Activated effector memory CD4-positive, alpha-beta T cell treated with anti-CD3 and anti-CD28 coated beads, Interleukin-2, amount 50 U/mL, for 16 hours (primary cell): ENCODE measurements at regions not wholly inside any gene's neighbourhood (a gene's known extent, or its start where the extent isn't known, plus 50 kb on each side); places are given as distances from the start of the nearest gene placed in this dataset.

Source experiments
- DNase-seq: peaks from one replicate; pipeline ENCODE4 v3.0.0-alpha.2; 2020

DNA sequence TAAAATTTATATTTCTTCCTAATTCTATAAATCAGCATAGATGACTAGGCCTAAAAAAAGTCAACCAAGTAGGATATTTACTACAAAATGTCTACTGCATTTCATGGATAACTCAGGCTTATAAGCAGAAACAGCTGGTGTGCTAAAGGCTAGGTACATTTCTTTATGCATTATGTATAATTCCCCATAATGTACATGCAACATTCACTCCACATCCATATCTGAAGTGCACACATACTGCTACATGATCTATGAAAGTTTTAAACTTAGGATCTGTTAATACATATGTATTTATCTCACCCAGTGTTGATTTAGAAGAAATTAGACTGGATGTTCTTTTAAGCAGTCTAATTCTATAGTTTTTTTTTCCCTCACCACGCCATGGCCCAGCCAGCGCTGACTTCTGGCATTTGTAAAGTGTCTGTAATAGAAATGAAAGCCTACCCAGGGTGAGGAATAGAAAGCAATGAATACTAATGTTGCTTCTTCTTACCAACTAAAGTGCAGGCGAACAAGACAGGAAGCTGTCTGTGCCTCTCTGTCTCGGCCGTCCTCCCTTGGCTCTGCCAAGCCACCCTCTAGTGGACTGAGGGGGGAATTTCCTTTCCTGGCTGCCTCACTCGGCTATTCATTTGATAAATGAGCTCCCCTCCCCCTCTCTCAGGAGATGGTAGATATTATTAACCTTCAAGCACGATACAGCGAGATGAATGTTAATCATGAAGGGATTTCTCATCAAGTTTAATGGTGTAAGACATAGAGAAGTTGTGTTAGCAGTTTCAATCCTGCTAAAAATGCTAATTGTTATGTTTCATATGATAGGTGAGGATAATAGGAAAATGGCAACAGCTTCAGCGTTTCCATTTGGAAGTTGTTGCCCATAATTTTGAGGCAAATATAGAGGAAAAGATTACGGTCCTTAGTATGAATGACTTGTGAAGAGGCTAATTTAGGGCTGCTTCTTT is 384.5 kb downstream of the MTX2 start:
- DNase-seq = no peak

GRCh38 chr2:176656038-176656775 is 387.0 kb downstream of the MTX2 start:
- DNase-seq = no peak

- no peak for DNase-seq
These were observed 387.5 kb downstream of the MTX2 start for GRCh38 chr2:176656776-176657140.

- no peak for DNase-seq
These were observed 388.2 kb downstream of the MTX2 start for GRCh38 chr2:176657393-176657792.

DNA sequence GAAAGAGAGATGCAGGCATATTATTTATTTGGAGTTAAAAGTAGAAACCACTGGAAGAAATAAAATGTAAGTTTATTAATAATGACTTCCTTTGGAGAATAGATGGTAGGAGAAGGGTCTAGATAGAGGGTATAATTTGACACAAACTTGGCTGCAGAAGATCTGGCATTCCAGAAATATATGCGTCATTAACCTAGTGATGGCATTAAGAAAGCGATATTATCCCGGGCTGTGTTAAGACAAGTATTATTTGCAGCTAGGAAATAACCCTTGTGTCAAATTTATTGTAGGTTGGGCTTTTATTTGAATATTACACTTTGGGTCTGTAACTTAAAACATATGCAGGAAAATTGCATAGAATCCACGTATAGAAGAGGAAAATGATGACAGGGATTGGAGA is 389.5 kb downstream of the MTX2 start:
- DNase-seq = no peak

DNA sequence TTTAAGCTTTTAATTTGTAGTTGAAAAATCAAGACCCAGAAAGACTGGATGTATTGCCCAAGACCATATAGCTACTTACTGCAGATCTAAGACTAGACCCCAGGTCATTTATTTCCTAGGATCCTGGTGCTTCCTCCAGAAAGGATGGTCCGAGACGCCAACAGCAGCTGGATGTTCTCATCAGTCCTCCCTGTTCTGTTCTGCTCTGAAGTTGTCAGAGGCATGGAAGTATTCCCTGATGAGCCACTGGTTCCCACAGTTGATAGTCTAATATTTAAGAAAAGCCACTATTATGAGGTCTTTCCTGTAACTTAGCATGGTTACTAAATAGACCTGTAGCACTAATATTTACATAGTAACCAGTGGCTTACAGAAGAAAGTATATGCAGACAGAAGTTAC is 393.5 kb downstream of the MTX2 start:
- DNase-seq = no peak

DNA sequence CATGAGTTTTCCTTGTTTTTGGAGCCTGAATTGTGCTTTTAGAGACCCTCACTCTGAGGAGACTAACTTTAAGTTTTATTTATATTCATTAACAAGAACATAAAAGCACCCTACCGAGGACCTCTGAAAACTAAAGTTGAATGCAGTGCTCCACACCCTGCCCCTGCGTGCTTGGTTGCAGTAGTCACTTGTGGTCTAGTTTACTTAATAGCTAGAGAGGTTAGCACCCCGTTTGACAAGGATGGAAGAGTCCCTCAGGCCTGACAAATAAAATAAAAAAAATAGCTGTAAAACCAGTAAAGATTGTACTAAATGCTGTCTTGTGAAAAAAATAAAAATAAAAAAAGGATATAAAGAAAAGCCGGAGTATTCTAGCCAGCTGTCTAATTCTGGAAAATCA is 395.2 kb downstream of the MTX2 start:
- DNase-seq = no peak

DNA sequence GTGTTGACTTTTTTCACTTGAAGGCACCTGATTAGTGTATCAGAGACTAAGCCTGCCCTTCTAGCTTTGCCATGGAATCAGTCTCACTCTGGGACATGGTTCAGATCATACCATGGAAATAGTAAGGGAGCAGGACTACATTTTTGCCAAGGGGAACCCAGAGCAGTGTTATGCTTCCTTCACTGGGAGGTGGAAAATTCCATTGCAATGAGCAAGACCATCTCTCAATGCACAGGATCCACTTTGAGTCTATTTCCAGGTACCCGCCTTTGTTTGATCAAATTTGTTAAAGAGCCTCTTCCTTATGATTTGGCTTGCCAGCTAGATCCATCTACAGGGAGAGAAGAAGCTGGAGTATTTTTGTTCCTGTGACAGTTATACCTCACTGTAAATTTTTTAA is 395.8 kb downstream of the MTX2 start:
- no peak for DNase-seq

DNA sequence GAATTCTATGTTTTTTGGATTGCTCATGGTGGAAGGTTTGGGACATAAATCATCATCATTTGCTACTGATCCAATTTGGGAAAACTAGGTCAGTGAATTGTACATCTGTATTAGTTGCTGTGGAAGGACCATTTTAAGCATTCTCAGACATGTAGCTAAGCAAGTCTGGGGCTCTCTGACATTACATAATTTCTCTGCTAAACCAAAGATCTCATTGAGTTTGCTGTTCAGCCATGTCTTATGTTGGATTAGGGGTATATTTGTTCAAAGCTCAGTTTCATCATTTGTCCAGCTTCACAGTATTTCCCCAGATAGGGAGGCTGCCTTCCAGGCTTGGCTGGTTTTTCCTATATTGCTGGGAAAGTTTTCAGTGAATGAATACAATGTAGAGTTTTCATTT is 399.7 kb downstream of the MTX2 start:
- DNase-seq = no peak

- DNase-seq = no peak
These were observed 400.3 kb downstream of the MTX2 start for GRCh38 chr2:176669398-176670174.

DNA sequence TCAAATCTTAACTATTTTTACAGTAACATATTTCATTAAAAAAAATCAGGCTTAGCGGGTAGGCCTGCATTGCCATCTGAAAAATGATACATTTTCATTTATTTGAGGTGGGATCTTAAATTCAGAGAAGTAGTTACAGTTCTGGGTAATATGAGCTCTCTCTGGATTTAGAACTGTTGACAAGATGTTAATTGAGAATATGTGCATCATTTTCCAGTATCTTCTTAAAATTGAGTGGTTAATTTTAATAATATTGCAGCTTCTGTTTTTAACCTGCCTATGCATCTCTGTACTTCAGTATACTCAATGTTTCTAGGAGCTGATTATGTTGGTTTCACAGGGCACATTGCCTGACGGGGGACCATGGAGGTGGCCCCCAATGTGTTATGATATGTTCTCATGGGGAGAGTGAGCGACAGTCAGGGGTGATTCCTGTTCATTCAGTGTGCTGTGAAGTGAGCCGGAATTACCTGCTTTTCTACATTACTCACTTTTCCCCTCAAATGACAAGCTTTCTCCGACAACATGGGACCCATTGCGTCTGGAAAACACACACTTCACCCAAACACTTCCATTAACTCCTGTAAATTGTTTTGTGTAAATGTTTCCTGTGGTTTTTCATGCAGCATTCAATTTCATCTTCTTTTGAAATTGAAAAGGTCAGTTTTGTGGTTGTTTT is 406.2 kb downstream of the MTX2 start:
- DNase-seq = no peak

DNA sequence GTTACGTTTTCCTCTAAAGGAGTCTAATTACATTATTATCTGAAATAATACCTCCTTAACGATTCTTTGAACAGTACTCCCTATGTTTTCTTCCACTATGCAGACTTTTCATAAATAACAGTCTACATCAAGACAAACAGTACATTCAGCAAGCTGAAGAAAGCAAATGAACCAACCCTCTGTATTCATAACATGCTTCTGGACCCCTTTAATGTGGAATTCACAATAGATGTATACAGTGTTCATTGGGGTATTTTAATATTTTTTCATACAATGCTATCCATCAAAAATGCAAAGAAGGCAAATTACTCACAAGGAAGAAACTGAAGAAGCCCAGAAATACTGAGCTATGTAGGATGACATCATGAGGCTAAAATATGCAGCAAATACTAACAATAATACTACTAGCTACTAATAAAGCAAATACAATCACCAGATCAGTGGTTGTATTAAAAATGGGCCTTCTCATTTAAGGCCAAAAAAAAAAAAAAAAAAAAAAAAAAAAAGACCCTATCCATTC is 408.6 kb downstream of the MTX2 start:
- DNase-seq = no peak

GRCh38 chr2:176678571-176678970 is 409.3 kb downstream of the MTX2 start:
- DNase-seq = no peak

DNA sequence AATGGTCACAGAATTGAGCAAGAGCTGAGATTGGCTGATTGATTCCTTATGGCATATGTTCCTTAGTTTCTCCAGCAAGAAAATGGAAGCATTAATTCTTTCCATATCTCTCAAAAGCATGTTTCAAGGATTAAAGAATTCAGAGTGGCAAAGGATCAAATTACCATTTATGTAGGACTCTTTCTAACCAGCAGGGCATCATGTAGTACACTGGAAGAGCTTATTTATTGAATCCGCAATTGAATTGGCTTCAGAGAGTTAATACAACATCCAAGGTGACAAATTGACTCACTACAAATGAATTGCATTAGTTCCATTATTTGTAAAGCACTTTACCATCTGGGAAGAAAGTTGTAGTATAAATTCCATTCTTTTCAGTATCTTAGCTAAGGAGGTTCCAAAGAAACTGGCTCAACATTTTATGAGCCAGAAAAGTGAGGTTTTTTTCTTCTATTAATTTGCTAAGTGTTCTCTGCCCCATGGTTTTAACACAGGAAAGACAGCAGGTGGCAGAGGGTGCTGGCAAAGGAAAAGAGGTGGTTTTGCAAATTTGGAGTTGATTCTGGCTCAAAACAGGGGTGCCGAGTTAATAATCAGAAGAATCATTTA is 409.9 kb downstream of the MTX2 start:
- no peak for DNase-seq

DNA sequence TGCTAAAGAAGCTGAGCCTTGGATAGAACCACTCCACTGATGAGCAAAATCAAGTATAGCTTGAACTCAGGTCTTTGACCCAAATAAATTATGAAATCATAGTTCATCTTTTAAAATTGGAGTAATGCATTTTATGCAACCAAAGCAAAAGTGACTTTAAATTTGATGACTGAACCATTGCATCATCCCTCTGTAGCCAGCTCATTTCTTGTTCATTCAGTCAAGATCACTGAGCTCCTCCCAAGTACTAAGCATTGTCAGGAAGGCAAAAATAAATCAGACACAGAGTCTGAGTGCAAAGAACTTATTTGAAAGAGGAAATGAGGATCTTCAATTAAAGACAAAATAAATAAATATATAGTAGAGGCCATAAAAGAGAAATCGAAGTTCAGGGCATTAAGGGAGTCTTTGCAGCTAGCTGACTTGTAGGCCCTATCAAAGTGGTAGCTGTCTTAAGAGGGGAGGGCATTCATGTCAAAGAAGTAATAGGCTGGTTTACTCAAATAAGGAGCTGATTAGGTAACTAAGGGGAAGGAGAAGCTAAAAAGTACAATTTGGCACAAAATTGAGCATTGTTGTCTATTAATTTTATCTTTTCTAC is 411.8 kb downstream of the MTX2 start:
- no peak for DNase-seq

DNA sequence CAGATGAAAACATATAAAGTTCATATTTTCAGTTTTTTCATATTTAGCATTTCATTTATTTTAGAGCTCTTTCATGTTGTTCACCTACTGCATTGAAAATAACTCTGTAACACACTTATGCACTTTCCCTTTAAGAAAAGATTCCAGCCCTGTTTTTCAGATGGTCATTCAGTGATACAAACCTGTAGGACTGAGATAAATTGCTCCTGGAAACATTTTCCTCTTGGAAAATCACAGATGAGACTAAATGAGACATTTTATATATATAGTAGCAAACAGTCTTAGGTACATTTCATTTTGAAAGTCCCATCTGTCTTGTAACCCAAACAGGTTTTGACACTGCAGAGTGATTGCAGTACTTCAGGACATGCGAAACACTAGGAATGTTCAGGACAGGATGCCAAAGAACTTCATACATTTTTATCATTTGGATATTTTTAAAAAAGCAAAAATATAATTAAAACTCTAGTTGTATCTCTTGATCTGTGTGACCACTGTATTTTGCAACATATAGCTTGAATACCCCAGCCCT is 412.4 kb downstream of the MTX2 start:
- DNase-seq = no peak

DNA sequence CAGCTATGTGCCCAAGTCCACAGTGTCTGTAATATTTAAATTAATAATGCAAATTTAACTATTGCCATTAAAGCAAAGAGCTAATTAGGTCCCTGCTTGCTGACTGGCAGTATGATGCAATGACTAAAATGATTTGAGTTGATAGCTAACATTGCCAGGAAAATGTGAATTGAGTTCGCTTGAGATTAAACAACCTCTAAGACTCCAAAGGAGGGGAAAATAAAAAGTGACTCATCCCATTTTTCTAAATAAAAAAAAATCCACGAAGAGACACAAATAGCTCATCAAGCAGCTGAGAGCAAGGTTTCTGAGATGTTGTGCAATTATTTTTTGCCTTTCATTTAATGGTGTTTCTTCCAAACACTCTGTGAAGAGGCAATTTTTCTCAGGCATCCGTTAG is 413.0 kb downstream of the MTX2 start:
- DNase-seq = no peak

GRCh38 chr2:176683618-176684111 is 414.4 kb downstream of the MTX2 start:
- no peak for DNase-seq

DNA sequence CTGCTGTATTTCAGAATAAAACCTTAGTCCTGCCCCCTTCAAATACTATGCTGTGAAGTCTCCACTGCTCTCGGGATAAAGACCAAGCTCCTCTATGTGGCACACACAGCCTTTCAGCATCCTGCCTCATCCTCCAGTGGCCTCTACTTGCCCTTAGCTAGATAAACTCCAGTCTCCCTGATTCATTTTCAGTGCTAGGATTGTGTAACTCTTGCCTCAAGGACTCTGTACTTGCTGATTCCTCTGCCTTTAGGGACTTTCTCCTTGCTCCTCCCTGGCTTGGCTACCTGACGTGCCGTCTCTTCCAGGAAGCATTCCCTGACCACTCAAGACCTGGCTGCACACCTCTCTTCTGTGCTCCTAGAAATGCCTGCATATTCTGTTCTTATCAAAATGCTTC is 416.7 kb downstream of the MTX2 start:
- no peak for DNase-seq

DNA sequence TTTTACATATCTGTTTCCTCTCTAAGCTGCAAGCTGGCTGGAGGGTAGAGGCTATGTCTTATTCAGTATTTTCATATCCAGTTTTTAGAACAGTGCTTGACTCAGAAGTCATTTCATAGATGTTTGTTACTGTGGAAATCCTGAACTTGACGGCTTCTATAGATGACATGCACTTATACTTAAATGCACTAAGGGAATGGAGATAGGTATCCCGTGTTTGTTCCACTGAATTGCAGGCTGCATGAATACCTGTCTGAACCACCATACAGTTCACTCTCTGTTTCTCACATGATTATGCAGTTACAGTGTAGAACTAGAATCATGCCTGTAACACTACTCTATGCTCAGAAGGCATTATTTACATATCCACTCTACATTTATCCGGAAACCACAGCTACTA is 417.1 kb downstream of the MTX2 start:
- DNase-seq = no peak

DNA sequence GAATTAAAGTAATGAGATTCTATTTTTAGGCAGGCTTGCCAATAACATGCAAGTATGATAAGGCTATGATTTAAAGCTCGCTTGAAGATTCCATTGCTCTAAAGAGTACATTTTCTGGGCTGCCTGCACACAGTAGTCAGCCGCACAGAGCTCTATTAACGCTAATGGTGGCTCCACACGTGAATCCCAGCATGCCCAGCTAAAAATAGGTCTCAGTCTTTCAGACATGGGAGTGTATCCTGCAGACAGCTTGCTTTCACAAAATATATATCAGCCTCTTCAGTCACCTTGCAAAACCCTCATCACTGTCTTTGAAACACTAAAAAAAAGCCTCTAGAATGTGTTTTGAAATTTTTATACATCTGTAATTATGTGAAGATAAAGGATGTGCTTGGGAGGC is 418.1 kb downstream of the MTX2 start:
- DNase-seq = no peak
